HG03460 (cell line): ENCODE measurements at regions not wholly inside any gene's neighbourhood (a gene's known extent, or its start where the extent isn't known, plus 50 kb on each side); places are given as distances from the start of the nearest gene placed in this dataset.

Experiments
- ATAC-seq: cut with Tn5 transposase; IDR thresholded peaks from one replicate; pipeline ENCODE4 v1.9.1; 2021; ENCODE audit not compliant: unreplicated experiment

DNA sequence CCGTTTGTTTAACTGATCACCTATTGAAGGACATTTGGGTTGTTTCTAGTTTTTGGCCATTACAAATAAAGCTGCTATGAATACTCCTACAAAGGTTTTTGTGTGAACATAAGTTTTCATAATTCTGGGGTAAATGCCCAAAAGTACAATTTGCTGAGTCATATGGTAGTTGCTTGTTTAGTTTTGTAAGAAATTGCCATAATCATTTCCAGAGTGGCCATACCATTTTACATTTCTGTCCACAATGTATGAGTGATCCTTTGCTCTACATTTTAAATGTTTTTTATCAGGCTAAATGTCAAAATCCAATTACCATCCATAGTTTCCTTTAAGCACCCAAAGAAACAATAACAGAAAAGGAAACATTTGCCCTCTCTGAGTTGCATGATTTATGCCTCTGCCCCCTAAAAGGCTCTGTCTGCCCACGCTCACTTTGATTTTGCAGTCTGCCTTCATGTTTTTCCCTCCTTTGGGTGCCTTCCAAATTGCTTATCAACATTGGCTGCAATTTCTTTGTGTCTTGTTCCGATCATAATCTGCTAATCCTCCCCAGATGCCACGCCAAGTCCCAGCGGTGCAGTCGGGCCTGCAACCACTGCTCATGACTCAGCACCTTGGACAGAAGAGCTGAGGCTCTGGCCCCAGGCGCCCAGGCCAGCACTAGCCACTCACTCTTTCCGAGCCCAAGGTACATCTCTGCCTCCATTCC, 339.2 kb downstream of the PIK3R1 start:
- no peak for ATAC-seq

DNA sequence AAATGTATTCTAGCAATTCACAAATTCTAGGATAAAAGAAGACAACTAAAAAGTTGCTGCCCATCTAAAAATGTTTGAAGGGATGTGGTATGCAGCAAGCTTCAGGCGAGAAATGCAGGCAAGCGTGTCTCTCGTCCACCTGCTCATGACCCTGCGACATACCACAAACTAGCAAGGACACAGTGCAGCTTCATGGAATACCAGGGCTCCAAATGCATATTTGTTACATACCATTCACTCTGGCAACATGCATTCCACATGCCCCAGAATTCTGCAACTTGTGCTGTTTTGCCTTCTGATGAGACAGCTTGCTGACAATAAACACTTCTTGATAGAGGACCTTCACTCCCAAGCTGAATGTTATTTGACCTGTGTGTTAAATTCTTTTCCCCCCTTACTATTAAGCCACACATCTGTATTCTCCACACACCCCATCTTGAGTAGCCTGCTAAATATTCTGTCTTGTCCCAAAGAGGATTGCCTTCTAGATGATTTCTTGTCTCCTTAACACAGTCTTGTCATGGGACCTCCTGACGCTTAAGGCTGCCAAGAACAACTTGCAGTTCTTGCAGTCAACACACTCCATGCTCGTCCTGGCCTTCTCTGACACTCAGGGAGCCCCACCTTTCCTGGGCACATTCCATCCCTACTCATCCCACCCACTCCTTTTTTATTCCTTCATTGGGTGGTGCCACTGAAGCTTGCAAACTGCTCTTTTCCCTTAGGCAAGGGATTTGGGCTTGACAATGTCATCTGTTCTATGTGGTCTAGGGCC, 340.5 kb downstream of the PIK3R1 start:
- ATAC-seq = no peak

DNA sequence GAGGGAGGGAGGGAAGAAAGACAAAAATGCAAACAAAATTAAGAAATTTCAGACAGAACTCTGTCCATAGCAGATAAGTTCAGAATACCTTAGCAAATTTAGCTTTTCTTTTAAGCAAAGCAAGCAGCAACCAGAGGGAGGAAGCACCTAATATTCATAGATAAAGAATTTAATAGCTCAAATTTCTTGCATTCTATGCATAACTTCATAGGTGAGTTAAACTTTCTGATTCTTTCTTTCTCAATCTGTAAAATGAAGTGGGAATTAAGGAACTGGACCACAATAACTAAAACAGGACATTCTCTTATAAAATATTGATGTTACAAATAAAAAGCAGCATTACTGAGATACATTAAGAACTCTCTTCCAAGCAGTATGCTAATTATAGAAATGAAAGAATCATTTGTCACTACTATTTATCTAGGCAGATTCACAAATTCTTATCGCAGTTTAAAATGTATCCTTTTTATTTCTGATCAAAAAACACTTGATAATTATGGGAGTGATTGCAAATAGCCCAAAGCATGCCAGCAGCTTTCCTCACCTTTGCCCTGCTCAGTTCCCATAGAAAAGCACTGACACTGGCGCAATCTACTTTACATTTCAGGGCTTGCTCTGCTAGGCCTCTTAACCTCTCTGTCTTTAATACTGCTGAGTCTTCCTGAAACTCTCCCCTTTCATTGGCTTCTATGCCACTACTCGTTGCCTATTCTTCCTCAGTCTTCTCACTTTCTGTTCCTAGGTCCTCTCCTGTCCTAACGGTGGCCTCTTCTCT, 341.8 kb downstream of the PIK3R1 start:
- ATAC-seq = no peak

DNA sequence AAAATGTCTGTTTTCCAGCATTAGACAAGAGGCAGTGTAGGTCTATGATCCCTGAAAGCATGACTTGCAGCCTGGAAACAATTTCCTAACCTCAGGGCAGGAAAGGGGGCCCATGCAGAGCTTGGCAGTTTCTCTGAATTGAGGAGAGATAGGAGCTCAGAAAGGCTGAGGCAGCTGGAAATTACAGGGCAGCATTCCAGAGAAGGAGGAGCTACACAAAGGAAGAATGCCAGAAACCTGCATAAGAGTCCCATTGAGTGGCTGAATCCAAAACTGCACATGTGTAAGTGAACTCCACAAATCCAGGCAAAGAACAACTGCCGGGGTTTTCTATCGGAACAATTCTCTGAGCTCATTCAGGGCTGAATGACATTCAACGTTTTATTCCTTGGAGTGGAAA, 346.8 kb downstream of the PIK3R1 start:
- ATAC-seq = no peak

DNA sequence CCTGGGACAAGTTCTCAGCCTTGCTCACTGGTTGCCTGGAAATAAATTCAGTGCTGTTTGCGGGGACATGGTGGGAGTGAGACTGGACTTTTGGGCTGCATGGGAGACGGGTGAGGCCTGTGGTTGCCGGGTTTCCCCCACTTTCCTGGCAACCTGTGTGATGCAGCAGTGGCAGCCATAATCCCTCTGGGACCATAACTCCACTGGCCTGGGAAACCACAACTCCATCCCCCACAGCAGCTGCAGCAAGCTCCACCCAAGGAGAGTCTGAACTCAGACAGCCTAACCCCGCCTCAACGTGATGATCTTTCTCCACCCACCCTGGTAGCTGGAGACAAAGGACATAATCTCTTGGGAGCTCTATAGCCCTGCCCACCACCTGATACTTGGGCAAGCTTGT, 349.9 kb downstream of the PIK3R1 start:
- ATAC-seq = peak; percentile 94

DNA sequence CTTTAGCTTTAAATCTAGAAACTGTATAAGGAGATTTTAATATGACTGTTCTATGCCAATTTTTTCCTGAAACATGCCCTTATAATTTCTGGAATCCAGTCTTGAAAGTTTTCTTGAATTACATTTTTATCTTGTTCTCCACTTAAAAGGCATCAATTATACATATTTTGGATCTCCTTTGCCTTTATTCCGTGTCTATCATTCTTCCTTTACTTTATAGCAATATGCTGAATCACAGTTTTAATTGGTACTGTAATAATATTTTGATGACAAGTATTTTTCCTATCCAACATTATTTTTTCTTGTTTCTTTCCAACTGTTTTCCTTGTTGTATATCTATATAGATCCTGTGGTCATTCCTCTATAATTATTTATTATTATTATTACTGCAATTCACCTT, 361.2 kb downstream of the PIK3R1 start:
- ATAC-seq = no peak

DNA sequence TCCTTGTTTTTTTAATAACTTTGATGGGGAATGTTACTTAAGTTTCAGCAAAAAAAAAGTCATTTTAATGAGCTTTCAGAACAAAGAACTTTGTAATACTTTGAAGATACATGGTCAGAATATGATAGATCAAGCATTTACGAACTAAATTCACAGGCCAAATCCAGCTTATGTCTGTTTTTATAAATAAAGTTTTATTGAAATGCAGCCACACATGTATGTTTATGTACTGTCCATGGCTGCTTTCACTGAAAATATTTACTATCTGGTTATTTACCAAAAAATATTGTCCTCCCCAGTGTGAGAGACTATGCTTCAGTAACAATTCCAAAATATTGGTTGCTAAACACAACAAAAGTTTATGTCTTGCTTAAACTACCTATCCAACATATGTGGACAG, 366.7 kb downstream of the PIK3R1 start:
- no peak for ATAC-seq

DNA sequence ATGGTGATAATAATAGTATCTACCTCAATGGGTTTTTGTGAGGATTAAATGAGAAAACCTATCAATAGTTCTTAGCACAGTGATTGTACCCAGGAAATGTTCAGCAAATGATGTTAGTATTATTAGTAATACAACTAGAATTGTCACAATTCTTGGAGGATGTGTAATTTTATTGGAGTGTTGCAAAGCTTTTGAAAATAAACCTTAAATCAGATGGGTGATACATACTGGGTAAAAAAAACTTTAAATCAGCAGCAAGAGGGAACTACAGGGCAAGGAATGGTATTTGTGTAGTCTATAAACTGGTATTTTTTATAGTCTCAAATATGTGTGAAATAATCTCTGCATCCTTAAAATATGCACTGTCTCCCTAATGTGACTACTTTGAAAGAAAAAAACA, 371.6 kb downstream of the PIK3R1 start:
- ATAC-seq = no peak

DNA sequence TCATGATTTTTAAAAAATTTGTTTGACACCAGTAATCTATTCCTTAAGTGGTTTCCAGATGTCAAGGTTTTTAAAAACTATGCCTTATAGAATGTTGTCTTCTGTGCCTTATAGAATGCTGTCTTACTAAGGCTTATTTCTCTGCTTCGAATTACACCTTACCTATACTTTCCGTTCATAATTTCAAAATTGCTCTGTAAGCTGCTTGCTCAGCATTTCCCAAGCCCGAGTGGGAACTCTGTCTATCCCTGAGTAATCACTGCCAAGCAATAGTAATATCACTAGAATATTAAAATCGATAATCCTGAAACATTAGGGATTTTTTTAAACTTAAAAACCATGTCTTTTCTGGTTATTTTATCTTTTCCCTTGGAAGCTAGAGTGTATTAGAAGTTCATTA, 376.3 kb downstream of the PIK3R1 start:
- no peak for ATAC-seq

DNA sequence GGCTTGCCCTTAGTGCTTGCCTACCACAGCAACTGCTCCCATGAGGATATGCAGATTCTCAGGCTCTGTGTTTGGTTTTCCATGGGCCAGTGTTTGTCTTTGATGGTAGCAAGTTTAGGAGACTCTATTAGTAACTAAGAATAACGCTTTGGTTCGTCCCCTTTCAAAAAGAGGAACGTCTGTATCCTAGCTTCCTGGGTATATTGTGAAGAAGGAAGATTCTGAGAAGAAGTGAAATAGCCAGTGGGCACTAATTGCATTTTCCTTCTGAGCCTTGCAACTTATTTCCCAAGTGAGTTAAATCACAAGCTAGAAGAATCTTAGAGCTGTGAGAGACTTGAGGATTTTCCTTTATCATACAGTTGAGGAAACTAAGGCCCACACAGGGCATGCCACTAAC, 376.8 kb downstream of the PIK3R1 start:
- no peak for ATAC-seq

DNA sequence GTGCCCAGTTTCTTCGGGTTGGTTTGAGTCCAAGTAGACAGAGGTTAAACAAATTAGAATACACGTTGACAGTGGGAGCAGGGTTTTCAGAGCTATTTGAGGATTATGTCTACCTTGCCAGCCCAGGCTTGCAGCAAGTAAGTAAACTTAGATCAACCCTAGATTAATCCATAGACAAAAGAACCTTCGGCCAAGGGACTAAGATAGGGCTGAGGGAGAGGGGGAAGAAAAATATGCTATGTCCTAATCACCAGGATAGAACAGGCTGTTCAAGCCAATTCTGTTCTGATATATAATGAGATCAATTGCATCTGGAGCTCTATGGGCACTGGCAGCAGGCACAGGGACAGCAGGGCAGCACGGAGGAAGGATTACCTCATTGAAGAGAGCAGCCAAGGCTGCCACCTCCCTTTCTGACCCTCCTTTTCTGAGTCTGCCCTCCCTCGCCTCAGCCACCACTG, 377.7 kb downstream of the PIK3R1 start:
- no peak for ATAC-seq

DNA sequence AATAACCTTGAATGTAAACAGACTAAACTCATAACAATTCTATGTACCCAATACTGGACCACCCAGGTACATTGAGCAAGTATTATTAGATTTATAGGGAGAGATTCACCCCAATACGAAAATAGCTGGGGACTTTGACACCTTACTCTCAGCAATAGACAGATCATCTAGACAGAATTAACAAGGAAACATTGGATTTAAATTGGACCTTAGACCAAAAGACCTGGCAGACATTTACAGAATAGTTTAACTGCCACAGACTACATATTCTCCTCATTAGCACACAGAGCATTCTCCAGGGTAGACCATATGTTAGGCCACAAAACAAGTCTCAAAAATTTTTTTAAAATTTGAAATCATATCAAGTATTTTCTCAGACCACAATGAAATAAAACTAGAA, 397.4 kb downstream of the PIK3R1 start:
- no peak for ATAC-seq

DNA sequence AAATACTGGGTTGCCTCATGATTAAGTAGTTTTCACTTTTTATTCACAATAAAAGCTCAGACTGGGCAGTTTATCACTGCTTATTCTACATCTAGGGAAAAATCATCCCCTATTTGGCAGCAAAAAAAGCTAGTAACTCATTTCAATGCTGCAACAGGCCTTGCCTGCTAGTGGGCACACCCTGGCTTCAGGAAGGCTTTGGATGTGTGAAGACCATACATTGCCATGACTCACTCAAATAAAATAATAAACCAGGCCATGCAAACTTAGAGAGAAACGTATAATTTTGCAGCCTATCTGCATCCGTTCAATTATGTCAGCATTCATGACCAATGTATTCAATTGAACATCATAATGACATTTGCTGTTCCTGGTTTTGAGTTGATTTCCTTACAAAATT, 402.9 kb downstream of the PIK3R1 start:
- ATAC-seq = no peak

DNA sequence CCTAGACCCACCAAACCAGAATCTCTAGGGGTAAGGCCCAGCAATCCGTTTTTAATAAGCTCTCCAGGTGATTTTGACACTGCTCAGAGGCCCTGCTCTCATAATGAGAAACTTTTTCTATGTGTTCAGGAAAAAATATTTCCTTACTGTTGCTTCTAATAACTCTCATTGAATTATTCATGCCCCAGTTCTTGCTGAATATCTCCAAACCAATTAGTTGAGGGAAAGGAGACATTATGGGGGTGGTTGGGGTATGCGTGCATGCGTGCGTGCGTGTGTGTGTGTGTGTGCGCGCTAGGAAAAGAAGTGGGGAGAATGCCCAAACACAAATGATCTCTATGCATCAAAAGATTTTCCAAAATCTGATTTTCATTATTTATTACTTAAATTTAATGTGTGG, 411.4 kb downstream of the PIK3R1 start:
- ATAC-seq = no peak

DNA sequence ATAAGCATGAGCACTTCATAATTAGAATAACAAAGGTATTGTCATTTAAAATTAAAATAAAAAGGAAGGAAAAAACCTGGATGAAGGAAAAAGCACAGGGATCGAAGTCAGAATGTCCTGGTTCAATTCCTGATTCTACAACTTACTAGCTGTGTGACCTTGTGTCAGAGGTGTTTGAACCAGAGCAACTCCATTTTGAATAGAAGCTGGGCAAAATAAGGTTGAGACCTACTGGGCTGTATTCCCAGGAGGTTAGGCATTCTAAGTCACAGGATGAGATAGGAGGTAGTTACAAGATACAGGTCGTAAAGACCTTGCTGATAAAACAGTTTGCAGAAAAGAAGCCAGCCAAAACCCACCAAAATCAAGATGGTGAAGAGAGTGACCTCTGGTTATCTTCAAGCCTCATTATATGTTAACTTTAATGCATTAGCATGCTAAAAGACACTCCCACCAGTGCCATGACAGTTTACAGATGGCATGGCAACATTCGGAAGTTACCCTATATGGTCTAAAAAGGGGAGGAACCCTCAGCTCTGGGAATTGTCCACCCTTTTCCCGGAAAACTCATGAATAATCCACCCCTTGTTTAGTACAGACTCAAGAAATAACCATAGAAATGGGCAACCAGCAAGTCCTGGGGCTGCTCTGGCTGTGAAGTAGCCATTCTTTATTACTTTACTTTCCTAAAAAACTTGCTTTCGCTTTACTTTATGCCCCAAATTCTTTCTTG, 412.7 kb downstream of the PIK3R1 start:
- ATAC-seq = no peak

DNA sequence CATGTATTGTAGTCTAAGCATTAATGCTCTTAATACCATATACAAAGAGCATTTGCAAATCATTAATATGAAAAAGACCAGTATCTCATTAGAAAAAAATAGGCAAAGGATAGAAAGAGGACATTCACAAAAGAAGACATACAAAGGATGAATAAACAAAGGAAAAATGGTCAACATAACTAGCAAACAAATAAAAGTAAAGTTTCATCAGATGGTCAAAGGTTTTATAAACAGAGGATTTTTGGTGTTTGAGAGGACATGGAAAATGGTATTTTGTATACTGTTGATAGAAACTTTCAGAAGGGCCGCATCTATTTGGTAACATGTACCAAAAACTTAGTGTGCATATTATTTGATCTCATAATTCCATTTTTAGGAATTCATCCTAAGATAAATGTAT, 414.8 kb downstream of the PIK3R1 start:
- ATAC-seq = no peak

DNA sequence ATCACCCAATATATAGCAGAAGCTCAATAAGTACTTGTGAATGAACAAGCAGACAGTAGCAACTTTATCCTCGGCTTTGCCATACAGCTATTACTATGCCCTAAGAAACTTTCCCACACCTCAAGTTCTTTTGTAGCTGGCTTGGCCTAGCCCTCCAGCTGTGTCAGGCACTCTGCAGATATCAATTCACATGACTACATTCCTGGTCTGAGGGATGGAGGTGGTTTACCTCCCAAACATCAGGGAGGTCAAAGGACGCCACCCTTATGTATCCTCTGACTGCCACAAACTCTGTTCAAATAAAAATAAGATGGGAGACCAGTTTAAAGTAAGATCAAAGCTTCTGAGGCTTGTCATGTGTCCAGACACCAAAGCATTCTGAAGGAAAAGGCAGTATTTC, 416.3 kb downstream of the PIK3R1 start:
- ATAC-seq = no peak

DNA sequence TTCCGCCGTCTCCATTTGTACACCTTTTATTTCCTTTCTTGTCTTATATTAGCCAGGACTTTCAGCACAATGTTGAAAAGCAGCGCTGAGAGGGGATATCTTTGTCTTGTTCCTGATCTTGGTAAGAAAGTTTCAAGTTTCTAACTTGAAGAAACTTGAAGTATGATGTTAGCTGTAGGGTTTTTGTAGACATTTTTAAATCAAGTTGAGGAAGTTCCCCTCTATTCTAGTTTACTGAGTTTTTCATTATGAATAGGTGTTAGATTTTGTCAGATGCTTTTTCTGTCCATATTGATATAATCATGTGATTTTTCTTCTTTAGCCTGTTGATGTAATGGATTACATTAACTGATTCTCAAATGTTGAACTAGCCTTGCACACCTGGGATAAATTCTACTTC, 425.7 kb downstream of the PIK3R1 start:
- ATAC-seq = no peak

DNA sequence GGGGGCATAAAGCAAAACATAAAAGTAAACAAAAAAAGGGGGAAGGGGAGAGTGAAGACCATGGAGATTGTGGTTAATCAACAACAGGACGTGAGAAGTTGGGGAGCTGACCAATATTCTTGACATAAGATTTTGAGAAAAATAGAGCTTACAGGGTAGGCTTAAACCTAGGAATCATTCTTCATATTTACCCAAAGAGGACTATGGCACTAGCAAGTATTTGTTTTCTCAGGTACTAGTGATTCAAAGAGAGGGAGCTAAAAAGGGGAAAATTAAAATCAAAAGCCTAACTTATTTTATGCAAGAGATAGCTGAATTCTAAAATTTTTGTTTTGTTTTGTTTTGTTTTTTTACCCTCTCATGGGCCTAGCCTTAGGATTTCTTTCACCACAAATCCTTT, 427.5 kb downstream of the PIK3R1 start:
- ATAC-seq = no peak

DNA sequence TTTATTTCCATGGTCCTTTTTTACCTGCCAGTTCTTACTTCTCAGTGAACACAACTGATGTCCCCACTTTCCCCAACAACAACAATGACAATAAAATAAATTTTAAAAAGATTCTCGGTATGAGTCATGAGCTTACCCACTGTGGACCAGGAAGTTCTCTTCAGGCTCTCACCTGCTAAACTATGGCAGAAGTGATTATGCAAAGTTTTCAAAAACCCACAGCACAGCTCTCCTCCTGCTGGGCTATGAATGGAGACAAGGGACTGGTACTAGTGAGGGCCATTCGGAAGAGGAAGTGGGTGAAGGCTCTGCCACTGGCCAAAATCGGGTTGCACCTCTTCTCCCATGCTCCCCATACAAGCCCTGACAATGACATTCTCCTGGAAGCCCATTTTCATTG, 429.4 kb downstream of the PIK3R1 start:
- ATAC-seq = peak; percentile 99

DNA sequence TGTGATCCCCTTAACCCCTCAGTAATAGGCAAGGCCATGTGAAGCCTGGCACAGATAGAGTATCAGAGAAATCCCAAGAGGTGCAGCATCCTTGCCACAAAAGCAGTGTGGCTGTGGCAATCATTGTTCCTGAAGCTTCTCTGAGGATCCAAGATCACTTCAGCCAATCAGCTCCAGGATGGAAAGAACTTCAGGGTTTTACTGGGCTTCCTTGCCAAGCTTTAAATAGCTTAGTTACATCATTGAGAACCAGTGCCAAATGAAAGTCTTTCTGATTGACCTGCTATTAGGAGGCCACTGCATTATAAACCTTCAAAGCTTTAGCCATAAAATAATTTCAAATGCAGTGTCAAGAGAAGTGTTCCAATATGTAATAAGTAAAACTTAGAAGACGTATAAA, 430.6 kb downstream of the PIK3R1 start:
- no peak for ATAC-seq
